GM18951 (cell line): ENCODE measurements at regions not wholly inside any gene's neighbourhood (a gene's known extent, or its start where the extent isn't known, plus 50 kb on each side); places are given as distances from the start of the nearest gene placed in this dataset.

Experiments used
- POLR2A ChIP-seq: IDR thresholded peaks from 4 replicates; pipeline ENCODE4 v1.6.1; 2011; ENCODE audit warnings: mild to moderate bottlenecking; ENCODE audit not compliant: insufficient read length, insufficient read depth; ENCODE audit errors: extremely low read depth
- in situ Hi-C: fragments of 300-500 bp; cut with MboI; formaldehyde crosslinking; loops from one replicate; pipeline ENCODE4 v1.12.0; 2022; ENCODE audit warnings: low sequenced_read_pairs, mixed read lengths, inconsistent platforms; ENCODE audit not compliant: unreplicated experiment

- TF ChIP-seq POLR2A, result no peak
- in situ Hi-C loops, result no loop called here
These were observed 55.9 kb upstream of the SERP2 start for GRCh38 chr13:44317752-44318151.

- in situ Hi-C loops, result no loop called here
- no peak for TF ChIP-seq POLR2A
These were observed 55.5 kb upstream of the SERP2 start for GRCh38 chr13:44318161-44318560.

GRCh38 chr13:44320611-44321010 lies 53.0 kb upstream of the SERP2 start:
- no peak for TF ChIP-seq POLR2A
- in situ Hi-C loops, result no loop called here

GRCh38 chr13:44321961-44322360 lies 51.7 kb upstream of the SERP2 start:
- in situ Hi-C loops, result no loop called here
- TF ChIP-seq POLR2A, result no peak

GRCh38 chr13:44322928-44323327 lies 50.7 kb upstream of the SERP2 start:
- in situ Hi-C loops, result no loop called here

GRCh38 chr13:44323754-44324153 lies 49.9 kb upstream of the SERP2 start:
- no peak for TF ChIP-seq POLR2A
- in situ Hi-C loops, result no loop called here

More at GRCh38 chr13:44322928-44323327, 50.7 kb upstream of the SERP2 start:
- TF ChIP-seq POLR2A, result no peak
